Lower leg skin (tissue), 4 donors: ENCODE measurements at regions not wholly inside any gene's neighbourhood (a gene's known extent, or its start where the extent isn't known, plus 50 kb on each side); places are given as distances from the start of the nearest gene placed in this dataset.

Source experiments
- DNase-seq, 2 donors: peaks; one replicate each; pipeline ENCODE4 v3.0.0-alpha.2; 2019; ENCODE audit warnings: low spot score in 2 of 2
- H3K4me3 ChIP-seq: fragments of 200-600 bp; sonication (generic); 2 replicates; pipeline ENCODE4 v1.5.1; 2017; ENCODE audit warnings: mild to moderate bottlenecking, low read depth; ENCODE audit not compliant: poor library complexity, severe bottlenecking
- POLR2A ChIP-seq, 2 donors: fragments of 450-650 bp; IDR thresholded peaks; one replicate each; pipeline ENCODE4 v1.6.1; 2016 to 2017; ENCODE audit warnings: antibody characterized with exemption in 2 of 2, mild to moderate bottlenecking in 1 of 2, moderate library complexity in 1 of 2
- WGBS, 2 donors: methylation state at CpG; one replicate each; pipeline ENCODE4 v1.1.5; 2018; 5-methylcytosine and 5-hydroxymethylcytosine counted together
- intact Hi-C: fragments of 100-400 bp; cut with DNase I; formaldehyde crosslinking; loops from one replicate; pipeline ENCODE4 v1.15.0; 2023; ENCODE audit warnings: low total_unique reads
- TF ChIP-seq, protein P1 (sequence below), 3 donors: fragments of 450-650 bp; IDR thresholded peaks; one replicate each; pipeline ENCODE4 v1.5.1; 2016; ENCODE audit warnings: antibody characterized with exemption in 3 of 3, mild to moderate bottlenecking in 3 of 3, moderate library complexity in 2 of 3

GRCh38 chr12:97293541-97293940 is 169.1 kb upstream of the RMST start:
- intact Hi-C loops = no loop called here
- TF ChIP-seq, protein P1, sequence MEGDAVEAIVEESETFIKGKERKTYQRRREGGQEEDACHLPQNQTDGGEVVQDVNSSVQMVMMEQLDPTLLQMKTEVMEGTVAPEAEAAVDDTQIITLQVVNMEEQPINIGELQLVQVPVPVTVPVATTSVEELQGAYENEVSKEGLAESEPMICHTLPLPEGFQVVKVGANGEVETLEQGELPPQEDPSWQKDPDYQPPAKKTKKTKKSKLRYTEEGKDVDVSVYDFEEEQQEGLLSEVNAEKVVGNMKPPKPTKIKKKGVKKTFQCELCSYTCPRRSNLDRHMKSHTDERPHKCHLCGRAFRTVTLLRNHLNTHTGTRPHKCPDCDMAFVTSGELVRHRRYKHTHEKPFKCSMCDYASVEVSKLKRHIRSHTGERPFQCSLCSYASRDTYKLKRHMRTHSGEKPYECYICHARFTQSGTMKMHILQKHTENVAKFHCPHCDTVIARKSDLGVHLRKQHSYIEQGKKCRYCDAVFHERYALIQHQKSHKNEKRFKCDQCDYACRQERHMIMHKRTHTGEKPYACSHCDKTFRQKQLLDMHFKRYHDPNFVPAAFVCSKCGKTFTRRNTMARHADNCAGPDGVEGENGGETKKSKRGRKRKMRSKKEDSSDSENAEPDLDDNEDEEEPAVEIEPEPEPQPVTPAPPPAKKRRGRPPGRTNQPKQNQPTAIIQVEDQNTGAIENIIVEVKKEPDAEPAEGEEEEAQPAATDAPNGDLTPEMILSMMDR (IDR thresholded peaks at IDR 0.05) = no peak
- no peak for TF ChIP-seq POLR2A (IDR thresholded peaks at IDR 0.05)
- 83 to 95% methylated on average over 1 of the region's 1 CpG for WGBS, 2 donors
- H3K4me3 ChIP-seq = no peak overlapping the region
- no peak for DNase-seq

- intact Hi-C loops = no loop called here
- no peak for DNase-seq
- WGBS, 2 donors = 79 to 80% methylated on average over 5 of the region's 5 CpGs
- no peak overlapping the region for H3K4me3 ChIP-seq
- TF ChIP-seq, protein P1 (IDR thresholded peaks at IDR 0.05) = no peak
- TF ChIP-seq POLR2A (IDR thresholded peaks at IDR 0.05) = no peak
These were observed 162.8 kb upstream of the RMST start for GRCh38 chr12:97299847-97300246.

DNA sequence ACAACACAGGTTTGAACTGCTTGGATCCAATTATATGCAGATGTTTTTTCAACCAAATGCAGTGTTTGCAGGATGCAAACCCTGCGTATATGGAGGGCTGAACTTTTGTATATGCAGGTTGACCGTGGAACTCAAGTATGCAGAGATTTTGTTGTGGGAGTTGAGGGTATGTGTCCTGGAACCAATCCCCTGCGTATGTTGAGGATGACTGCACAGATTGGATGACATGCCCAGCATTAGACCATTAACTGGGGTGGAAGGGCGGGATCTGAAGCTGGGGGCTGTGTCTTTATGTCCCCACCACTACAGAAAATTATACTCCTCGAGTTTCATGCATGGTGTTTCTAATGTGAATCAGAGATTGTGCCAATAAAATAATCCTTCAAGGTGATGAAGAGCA is 162.2 kb upstream of the RMST start:
- intact Hi-C loops = no loop called here
- TF ChIP-seq POLR2A (IDR thresholded peaks at IDR 0.05) = no peak
- TF ChIP-seq, protein P1 (IDR thresholded peaks at IDR 0.05) = no peak
- no peak overlapping the region for H3K4me3 ChIP-seq
- 74 to 75% methylated on average over 5 of the region's 5 CpGs for WGBS, 2 donors
- no peak for DNase-seq

DNA sequence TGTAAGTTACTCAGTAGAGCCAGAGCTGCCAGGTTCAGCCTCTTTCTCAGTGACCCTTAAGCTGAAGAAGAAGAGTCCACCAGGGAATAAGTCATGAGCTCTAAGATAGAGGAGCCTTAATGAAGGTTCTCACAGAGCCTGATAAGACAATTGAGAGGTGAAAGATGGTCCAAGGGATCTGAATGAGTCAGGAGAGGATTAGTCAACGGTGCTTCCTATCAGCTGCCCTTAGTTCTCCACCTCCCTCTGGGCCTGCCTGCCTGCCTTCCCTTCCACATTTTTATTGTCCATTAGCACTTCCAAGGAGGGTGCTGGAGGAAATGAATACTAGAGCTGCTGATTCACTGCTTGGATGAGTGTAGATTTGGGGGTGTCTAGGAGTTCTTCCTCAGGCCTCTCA is 161.7 kb upstream of the RMST start:
- intact Hi-C loops = no loop called here
- TF ChIP-seq, protein P1 (IDR thresholded peaks at IDR 0.05) = no peak
- no peak for TF ChIP-seq POLR2A (IDR thresholded peaks at IDR 0.05)
- 50 to 52% methylated on average over 1 of the region's 1 CpG for WGBS, 2 donors
- no peak overlapping the region for H3K4me3 ChIP-seq
- no peak for DNase-seq

DNA sequence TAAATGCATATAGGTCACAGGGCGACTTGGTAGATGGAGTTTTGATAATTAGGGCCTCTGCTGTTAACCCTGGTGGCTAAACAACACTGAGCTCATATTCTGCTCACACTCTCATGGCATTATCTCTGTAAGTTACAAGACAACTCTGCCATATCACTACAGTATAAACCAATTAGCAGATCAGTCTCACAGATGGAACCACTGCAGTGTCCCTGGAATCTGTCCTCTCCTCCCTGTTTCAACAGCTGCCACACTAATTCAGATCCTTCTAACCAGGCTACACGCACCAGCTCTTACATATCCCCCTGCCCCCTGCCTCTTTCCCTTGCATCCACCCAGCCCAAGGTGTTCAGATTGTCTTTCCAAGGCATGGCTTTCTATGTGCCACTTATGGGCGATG is 161.0 kb upstream of the RMST start:
- TF ChIP-seq, protein P1 (IDR thresholded peaks at IDR 0.05) = no peak
- no peak for TF ChIP-seq POLR2A (IDR thresholded peaks at IDR 0.05)
- WGBS, 2 donors = 79 to 87% methylated on average over 3 of the region's 3 CpGs
- DNase-seq = no peak
- intact Hi-C loops = no loop called here
- no peak overlapping the region for H3K4me3 ChIP-seq

- 70 to 73% methylated on average over 4 of the region's 4 CpGs for WGBS, 2 donors
- TF ChIP-seq POLR2A (IDR thresholded peaks at IDR 0.05) = no peak
- TF ChIP-seq, protein P1 (IDR thresholded peaks at IDR 0.05) = no peak
- intact Hi-C loops = no loop called here
- no peak overlapping the region for H3K4me3 ChIP-seq
- no peak for DNase-seq
These were observed 157.0 kb upstream of the RMST start for GRCh38 chr12:97305651-97306050.
